ENCODE measurements at regions not wholly inside any gene's neighbourhood (a gene's known extent, or its start where the extent isn't known, plus 50 kb on each side); places are given as distances from the start of the nearest gene placed in this dataset.

GRCh38 chr14:44317441-44317746 is 189.7 kb downstream of the FSCB start:
- no peak for TF ChIP-seq CTCF (conservative IDR thresholded peaks at IDR 0.05; ENCODE audit: low read depth, low read length)
- no peak for TF ChIP-seq EZH2 (IDR thresholded peaks at IDR 0.05; ENCODE audit: borderline replicate concordance, low read depth, low read length, poor library complexity, severe bottlenecking)
